Activated CD8-positive, alpha-beta memory T cell treated with anti-CD3 and anti-CD28 coated beads, Interleukin-2, amount 50 U/mL, for 1 hour (primary cell): ENCODE measurements at regions not wholly inside any gene's neighbourhood (a gene's known extent, or its start where the extent isn't known, plus 50 kb on each side); places are given as distances from the start of the nearest gene placed in this dataset.

ENCODE experiments used
- DNase-seq: peaks from one replicate; pipeline ENCODE4 v3.0.0-alpha.2; 2020; ENCODE audit errors: extremely low read depth

- DNase-seq, result no peak
Observed at GRCh38 chr1:5009376-5010065, 355.1 kb downstream of the AJAP1 start.

GRCh38 chr1:5005171-5005570 lies 350.8 kb downstream of the AJAP1 start:
- DNase-seq, result no peak

DNA sequence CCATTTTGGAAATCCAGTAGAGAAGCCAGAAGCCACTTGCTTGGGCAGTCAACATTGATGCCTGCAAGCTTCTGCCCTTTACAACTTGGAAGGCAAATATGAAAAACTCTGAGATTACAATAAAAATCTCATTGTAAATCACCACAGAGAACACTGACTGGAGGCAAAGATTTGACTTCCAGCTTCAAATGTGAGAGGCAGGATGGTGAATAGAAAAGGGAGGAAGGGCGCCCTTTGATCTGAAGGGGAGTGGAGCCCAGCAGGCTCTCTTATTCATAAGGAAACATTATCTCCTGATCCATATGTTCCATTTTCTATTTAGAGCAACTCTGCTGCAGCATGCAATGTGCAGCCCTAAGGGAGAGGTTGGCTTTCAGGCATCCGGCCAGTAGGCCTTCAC lies 348.3 kb downstream of the AJAP1 start:
- no peak for DNase-seq

- DNase-seq, result no peak
Observed at GRCh38 chr1:5001466-5001865, 347.1 kb downstream of the AJAP1 start.

DNA sequence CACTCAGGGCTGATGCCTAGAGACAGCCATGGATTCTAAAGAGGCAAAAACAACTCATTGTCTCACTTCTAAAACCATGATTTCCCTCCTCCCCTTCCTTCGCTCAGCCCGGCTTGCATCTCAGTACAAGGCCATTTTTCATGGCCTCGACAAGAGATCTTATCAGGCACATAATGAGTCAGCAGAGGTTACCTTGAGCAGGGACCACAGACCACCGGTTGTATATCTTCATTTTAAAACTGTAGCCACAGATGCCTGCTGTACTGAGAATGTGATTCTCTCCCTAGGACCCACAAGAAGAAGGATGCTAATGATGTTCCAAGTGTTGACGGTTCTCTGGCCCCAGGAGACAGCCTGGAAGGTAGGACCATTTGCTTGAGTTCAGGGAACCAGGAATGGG lies 331.9 kb downstream of the AJAP1 start:
- DNase-seq, result no peak

- no peak for DNase-seq
Observed at GRCh38 chr1:4984841-4985240, 330.4 kb downstream of the AJAP1 start.

- DNase-seq, result no peak
Observed at GRCh38 chr1:4980211-4980610, 325.8 kb downstream of the AJAP1 start.

DNA sequence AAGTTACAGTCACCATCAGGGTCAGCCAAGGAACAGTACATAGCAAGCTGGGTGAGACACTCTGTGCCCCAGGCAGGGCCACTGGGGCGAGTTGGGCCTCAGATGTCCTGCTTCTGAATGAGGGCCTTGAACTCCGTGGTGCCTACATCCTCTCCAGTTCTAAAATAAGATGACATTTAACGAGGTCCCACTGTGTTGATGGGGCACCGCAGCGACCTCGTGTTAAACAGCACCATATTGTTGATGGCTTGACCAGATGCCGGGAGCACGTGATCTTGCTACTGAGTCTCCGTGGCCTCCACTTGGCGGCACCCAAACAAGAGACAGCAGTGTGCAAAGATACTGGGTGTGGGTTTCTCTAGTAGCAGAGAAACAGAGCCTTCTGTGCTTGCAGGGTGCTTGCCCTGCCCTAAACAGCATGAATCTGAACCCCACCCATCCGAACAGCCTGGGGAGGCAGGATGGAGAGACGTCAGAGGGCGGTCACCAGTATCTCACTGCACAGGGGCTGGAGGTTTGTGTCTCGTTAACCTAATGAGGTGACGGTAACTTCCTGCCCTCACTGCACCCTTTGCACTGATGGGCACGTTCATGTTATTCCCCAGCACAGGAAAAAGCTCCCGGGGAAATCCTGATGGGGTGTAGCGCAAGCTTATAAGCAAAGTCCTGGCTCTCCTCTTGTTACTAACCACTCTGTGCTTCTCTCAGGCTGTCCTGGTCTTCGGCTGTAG lies 324.4 kb downstream of the AJAP1 start:
- DNase-seq, result no peak

- no peak for DNase-seq
Observed at GRCh38 chr1:4977701-4978100, 323.3 kb downstream of the AJAP1 start.

- DNase-seq, result no peak
Observed at GRCh38 chr1:4976859-4977440, 322.5 kb downstream of the AJAP1 start.

GRCh38 chr1:4975856-4976255 lies 321.4 kb downstream of the AJAP1 start:
- no peak for DNase-seq

GRCh38 chr1:4974981-4975685 lies 320.7 kb downstream of the AJAP1 start:
- no peak for DNase-seq

GRCh38 chr1:4973341-4973740 lies 318.9 kb downstream of the AJAP1 start:
- no peak for DNase-seq

GRCh38 chr1:4972761-4973320 lies 318.4 kb downstream of the AJAP1 start:
- no peak for DNase-seq

- DNase-seq, result no peak
Observed at GRCh38 chr1:4971666-4972065, 317.3 kb downstream of the AJAP1 start.

DNA sequence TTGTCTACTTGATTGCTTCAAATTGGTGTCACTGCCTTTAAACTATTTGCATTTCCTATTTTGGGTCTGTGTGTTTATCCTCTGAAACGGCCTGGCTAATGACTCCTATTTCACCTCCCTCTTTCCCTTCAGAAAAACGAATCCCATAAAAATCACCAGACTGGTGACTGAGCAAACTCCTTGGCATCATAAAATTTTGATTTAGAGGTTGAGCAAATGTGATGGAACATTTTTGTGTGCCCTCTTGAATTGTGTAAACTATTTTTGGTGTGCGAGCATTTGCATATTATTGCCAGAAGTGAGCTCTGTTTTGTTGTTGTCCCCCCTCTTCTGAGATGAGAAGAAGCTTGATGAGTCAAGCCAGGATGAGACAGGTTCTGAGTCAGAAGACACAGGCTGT lies 316.1 kb downstream of the AJAP1 start:
- no peak for DNase-seq

DNA sequence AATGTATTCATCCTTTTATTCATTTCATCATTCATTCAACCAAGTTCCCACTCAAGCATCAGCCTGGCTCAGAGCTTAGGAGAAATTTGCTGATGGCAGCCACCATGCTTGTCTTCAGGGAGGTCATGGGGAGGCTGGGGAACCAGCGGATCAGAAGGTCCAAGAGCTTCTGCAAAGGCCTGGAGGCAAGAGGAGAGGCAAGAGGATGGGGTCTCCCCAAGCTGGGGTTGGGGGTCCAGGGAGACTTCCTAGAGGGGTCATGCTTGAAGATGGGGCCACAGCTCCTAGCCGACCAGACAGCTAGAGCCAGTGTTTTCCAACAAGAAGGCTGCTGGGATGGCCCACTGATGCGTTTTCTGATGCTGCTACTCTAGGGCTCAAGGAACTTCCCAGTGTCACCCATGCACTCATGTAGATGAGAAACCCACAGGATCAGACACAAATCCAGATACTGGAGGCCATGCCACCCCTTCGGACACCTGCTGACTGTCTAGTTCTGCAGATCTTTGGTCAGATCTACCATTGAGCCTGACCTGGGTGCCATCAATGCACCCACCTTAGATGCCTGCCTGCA lies 315.2 kb downstream of the AJAP1 start:
- DNase-seq, result no peak

DNA sequence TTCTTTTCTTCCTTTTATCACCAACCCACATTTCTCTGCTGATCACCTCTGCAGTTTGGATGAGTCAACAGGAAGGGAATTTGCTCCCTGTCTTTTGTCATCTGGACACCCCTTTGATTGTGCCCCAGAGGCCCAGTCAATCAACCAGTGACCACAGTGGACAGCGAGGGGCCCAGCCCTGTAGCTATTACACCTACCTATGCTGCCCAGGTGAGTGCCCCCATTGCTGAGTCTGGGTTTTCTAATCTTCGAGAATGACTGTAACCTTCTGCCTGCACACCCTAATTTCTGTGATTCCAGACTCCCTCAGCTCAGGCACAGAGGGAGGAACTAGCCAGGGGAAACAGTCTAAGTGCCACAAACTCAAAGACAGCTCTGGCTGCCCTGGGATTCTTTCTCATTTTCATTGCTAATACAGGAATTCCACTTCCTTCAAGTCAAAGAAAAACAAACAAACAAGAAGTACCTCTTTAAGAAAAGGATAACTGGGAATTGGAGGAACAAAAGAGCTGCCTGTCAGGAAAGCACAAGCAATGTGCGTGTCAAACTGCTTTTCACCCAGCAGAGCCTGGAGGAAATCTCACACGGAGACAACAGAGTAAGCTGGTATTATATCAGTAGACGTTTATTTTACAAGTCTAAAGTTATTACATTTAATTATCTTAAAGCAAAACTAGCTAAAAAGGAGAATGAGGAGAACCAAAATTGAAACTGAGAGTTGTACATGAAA lies 311.1 kb downstream of the AJAP1 start:
- no peak for DNase-seq

DNA sequence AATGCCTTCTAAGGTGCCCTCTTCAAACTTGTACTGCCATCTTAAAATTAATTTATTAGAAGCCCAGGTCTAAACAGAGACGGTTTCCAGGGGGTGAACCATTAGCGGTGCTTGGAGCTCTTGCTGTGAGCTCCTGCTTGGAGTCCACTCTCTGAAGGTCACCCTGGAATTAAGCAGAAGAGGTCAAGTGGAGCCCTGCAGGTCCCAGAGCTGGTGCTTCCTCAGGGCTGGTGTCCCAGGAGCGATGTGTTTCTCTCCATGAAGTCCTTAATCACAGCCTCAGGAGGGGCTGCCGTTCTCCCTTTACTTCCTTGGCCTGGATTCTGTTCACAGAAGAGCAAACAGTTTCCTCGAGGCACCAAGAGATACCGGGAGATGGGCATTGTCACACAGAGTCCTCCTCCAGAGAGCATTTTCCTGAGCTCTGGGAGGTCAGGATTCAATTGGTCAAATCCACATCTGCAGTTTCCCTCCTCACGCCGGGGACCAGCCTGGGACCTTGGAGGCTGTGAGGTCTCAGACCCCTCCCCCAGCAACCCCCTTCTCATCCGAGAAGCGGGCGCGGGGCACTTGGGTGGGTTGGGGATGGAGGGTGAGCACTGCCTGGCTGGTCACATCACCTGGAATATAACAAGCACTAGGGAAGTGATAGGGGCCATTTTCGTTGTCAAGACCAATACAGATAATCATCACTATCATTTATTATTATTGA lies 310.4 kb downstream of the AJAP1 start:
- no peak for DNase-seq

GRCh38 chr1:4963251-4963650 lies 308.8 kb downstream of the AJAP1 start:
- no peak for DNase-seq

DNA sequence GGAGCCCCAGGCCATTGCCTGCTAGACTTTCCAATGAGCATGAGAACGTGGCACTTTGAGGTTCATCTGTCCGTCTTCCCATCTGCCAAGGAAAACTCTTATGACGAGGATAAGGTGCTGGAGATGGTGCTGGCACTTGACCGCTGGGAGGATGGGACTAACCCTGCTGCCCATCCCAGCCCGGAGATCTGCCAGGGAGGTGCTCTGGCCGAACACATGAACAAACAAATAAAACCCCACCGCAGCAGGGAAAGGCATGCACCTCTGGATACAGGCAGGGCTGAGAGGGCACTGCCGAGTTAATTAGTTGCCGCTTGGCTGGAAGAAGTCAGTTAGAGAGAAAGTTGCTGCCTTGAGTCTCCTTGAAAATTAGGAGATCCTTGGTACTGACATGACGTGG lies 308.4 kb downstream of the AJAP1 start:
- no peak for DNase-seq
